ENCODE measurements at regions not wholly inside any gene's neighbourhood (a gene's known extent, or its start where the extent isn't known, plus 50 kb on each side); places are given as distances from the start of the nearest gene placed in this dataset.

DNA sequence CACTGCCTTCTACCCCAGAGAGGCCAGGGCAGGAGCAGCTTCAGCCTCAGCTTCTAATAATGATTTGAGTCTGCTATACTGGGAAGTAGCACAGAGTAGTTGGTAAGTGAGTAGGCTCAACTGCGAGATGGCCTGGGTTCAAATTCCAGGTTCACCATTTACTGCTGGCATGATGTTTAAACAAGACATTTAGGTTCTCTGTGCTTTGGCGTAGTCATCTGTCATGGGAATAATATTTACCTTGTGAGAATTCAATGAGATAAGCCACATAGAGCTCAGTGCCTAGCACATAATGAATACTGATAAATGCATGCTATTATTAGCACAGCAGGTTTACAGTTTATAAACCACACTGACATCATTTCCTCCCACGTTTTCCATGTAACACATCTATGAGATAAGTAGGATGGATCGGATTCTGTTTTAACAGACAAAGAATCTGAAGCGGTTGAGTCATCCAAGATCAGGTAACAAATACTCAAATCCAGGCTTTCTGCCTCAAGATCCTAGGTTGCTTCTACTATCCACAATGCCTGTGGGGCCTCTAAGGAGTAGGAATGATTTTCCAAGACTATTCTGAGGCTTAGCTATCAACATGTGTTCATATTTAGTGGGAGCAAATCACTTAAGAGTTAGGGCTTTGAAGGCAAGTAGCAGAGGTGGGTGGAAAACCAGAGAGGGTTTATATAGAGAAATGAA is 72.9 kb upstream of the DTNBP1 start:
- no peak for TF ChIP-seq SUZ12 (IDR thresholded peaks at IDR 0.05)
- no peak for TF ChIP-seq FOXK2 (IDR thresholded peaks at IDR 0.05)
- no peak for TF ChIP-seq ELF4 (IDR thresholded peaks at IDR 0.05)
- no peak for TF ChIP-seq FOXM1 (IDR thresholded peaks at IDR 0.05; ENCODE audit: borderline replicate concordance)

Measured in HEK293T (cell line).